ENCODE measurements at regions not wholly inside any gene's neighbourhood (a gene's known extent, or its start where the extent isn't known, plus 50 kb on each side); places are given as distances from the start of the nearest gene placed in this dataset.

DNA sequence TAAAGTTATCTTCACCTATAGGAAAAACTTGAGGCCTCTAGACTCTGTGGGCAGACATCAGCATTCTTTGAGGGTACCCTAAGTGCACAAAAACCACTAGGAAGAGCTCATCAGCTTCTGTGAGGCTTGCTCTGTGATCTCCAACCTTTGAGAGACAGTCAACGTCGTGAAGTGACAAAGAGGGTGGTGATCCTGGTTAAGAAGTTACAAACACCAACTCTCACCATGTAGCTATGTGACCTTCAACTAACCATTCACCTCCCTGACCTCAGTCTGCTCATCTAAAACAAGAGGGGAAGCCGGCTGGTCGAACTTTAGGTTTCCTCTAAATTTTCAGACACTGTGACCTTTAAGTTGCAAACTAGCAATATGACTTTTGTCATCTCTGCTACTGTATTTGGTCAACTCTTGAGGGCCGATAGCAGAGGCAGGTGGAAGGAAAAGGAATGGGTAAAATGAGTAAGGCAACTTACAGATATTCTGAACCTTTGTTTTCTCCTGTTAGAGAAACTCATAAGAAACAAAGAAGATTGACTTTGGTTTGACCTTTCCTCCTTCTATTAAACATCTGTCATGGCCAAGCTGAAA, 103.2 kb upstream of the PARP11 start:
- Histone ChIP-seq H3K27me3 (ENCODE audit: low read depth) (peaks cover 9% of the 10 kb centered on the region), H3K27ac (replicated peaks) (no peak overlapping the region), H3K9me3 (replicated peaks) (no peaks in the 10 kb centered on the region), H3K4me1 (no peaks in the 10 kb centered on the region), H3K36me3 (no peaks in the 10 kb centered on the region), H3K4me3 (no peak overlapping the region)
- DNase-seq, result no peak
- TF ChIP-seq, protein P1, sequence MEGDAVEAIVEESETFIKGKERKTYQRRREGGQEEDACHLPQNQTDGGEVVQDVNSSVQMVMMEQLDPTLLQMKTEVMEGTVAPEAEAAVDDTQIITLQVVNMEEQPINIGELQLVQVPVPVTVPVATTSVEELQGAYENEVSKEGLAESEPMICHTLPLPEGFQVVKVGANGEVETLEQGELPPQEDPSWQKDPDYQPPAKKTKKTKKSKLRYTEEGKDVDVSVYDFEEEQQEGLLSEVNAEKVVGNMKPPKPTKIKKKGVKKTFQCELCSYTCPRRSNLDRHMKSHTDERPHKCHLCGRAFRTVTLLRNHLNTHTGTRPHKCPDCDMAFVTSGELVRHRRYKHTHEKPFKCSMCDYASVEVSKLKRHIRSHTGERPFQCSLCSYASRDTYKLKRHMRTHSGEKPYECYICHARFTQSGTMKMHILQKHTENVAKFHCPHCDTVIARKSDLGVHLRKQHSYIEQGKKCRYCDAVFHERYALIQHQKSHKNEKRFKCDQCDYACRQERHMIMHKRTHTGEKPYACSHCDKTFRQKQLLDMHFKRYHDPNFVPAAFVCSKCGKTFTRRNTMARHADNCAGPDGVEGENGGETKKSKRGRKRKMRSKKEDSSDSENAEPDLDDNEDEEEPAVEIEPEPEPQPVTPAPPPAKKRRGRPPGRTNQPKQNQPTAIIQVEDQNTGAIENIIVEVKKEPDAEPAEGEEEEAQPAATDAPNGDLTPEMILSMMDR (IDR thresholded peaks at IDR 0.05; ENCODE audit: borderline replicate concordance), result no peak
- intact Hi-C loops (cut with micrococcal nuclease), result no loop called here

DNA sequence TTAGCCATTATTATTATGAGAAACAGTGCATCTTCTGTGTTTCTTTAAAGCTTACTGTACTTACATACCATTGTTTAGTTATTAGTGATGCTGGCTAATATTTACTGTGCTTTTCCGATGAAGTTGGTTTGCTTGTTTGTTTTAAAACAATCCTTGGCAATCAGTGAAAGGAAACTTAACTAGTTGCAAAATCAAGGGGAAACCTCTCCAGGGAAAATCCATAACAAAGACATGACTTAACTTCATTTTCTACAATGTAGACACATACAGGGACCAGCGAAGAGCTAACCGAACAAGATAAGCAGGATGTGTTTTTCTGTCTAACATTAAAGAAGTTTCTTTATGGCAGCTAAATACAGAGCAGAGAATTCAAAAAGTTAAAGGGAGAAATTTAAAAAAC, 102.5 kb upstream of the PARP11 start:
- Histone ChIP-seq H3K4me3 (no peak overlapping the region), H3K36me3 (no peaks in the 10 kb centered on the region), H3K27me3 (ENCODE audit: low read depth) (peaks cover 10% of the 10 kb centered on the region), H3K9me3 (replicated peaks) (no peaks in the 10 kb centered on the region), H3K4me1 (no peaks in the 10 kb centered on the region), H3K27ac (replicated peaks) (no peak overlapping the region)
- no peak for DNase-seq
- intact Hi-C loops (cut with micrococcal nuclease), result no loop called here
- TF ChIP-seq, protein P1 (IDR thresholded peaks at IDR 0.05; ENCODE audit: borderline replicate concordance), result no peak

DNA sequence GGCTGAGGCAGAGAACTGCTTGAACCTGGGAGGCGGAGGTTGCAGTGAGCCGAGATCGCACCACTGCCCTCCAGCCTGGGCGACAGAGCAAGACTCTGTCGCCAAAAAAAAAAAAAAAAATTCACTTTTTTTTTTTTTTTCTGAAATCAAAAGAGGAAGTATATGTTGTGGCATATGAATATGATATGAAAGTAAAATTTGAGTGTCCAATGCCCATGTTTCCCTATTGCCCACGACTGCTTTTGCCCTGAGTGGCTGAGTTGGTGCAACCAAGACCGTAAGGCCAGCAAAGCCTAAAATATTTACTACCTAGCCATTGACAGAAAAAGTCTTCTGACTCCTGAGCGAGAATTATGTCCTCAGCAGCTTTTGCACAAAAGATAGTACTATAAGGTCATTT, 101.7 kb upstream of the PARP11 start:
- Histone ChIP-seq H3K27me3 (ENCODE audit: low read depth) (peaks cover 15% of the 10 kb centered on the region), H3K9me3 (replicated peaks) (no peaks in the 10 kb centered on the region), H3K4me3 (no peak overlapping the region), H3K27ac (replicated peaks) (no peak overlapping the region), H3K4me1 (no peaks in the 10 kb centered on the region), H3K36me3 (no peaks in the 10 kb centered on the region)
- no peak for DNase-seq
- TF ChIP-seq, protein P1 (IDR thresholded peaks at IDR 0.05; ENCODE audit: borderline replicate concordance), result no peak
- intact Hi-C loops (cut with micrococcal nuclease), result no loop called here

DNA sequence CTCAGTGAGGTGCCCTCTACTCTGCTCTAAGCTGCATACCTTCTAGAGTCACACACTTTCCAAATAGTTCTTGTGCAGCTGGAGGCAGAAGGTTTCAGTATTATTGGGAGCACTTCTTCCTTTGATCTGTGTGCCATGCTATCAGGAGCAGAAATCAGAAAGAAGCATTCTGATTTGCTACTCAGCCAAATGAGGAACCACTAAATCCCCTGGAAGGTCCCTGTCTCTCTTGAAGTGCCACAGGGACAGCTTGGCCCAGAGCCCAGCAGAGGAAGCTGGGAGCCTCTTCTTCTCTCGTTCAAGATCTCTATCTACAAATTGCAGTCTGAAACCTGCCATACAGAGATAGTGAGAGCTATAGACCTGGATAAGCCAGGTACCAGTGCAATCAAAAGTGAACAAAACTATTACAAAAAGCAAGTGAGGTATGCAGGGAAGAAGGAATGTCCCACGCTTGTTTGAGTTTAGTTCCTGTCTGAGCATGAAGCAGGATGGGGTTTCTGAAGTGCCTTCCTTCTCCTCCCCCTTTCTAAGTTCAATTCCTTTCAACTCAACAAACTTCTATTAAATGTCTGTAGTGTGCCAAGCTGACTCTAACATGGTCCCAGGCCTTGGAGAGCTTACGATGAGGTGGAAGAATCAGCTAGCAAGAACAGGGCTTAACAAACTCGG, 100.9 kb upstream of the PARP11 start:
- Histone ChIP-seq H3K36me3 (no peaks in the 10 kb centered on the region), H3K4me3 (no peak overlapping the region), H3K27me3 (ENCODE audit: low read depth) (peaks cover 15% of the 10 kb centered on the region), H3K4me1 (no peaks in the 10 kb centered on the region), H3K9me3 (replicated peaks) (no peaks in the 10 kb centered on the region), H3K27ac (replicated peaks) (no peak overlapping the region)
- TF ChIP-seq, protein P1 (IDR thresholded peaks at IDR 0.05; ENCODE audit: borderline replicate concordance), result no peak
- DNase-seq, result peak; percentile 29
- intact Hi-C loops (cut with micrococcal nuclease), result no loop called here

DNA sequence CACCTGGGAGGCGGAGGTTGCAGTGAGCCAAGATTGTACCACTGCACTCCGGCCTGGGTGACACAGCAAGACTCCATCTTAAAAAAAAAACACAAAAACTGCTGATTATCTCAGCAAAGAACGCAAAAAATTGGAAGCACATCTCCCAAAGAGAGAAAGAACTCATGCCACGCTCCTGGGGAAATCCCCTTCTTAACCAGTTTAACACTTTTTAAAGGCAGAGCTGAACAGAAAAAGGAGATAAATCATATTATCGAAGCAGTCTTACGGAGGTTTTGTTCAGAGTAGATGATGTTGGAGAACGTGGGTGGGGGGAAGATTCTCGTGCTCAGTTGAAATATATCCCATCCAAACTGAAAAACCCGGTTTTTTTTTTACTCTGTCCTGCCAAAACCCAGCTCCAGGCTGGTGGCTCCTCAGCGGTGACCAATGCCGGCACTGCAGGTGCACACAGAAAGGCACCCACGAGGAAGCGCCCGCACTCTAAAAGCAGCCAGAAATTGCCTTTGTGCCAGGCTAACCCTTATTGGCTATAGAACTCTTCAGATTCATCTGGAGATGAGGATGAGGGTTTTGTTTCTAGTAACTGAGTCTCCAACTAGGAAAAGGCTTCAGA, 100.2 kb upstream of the PARP11 start:
- Histone ChIP-seq H3K4me3 (no peak overlapping the region), H3K9me3 (replicated peaks) (no peaks in the 10 kb centered on the region), H3K36me3 (no peaks in the 10 kb centered on the region), H3K27ac (replicated peaks) (no peak overlapping the region), H3K4me1 (no peaks in the 10 kb centered on the region), H3K27me3 (ENCODE audit: low read depth) (peaks cover 17% of the 10 kb centered on the region)
- intact Hi-C loops (cut with micrococcal nuclease), result no loop called here
- no peak for DNase-seq
- TF ChIP-seq, protein P1 (IDR thresholded peaks at IDR 0.05; ENCODE audit: borderline replicate concordance), result no peak

Data from left ventricle myocardium inferior (tissue), 1 donor.